ENCODE measurements at regions not wholly inside any gene's neighbourhood (a gene's known extent, or its start where the extent isn't known, plus 50 kb on each side); places are given as distances from the start of the nearest gene placed in this dataset.

GRCh38 chr11:110890995-110891394 is 178.8 kb upstream of the ARHGAP20 start:
- Histone ChIP-seq H3K27ac (ENCODE audit: low read length) (no peak overlapping the region), H3K4me1 (ENCODE audit: control insufficient read depth, insufficient read depth, low read length) (no peaks in the 10 kb centered on the region), H3K9me3 (ENCODE audit: control insufficient read depth, low read depth, low read length) (no peaks in the 10 kb centered on the region), H3K4me3 (ENCODE audit: low read length) (no peak overlapping the region), H3K27me3 (ENCODE audit: control insufficient read depth, insufficient read depth, low read length) (no peaks in the 10 kb centered on the region), H3K36me3 (ENCODE audit: control insufficient read depth, insufficient read depth, low read length) (no peaks in the 10 kb centered on the region)
- DNase-seq, result peak in 1 of 2 donors; percentile 12

- no peaks in the 10 kb centered on the region for H3K9me3 ChIP-seq (ENCODE audit: control insufficient read depth, low read depth, low read length)
- no peak overlapping the region for H3K27ac ChIP-seq (ENCODE audit: low read length)
- no peak for DNase-seq
- WGBS (ENCODE audit: insufficient coverage, low lambda C conversion rate), result no CpG with 5 or more reads among the region's 3 CpGs
- no peak overlapping the region for H3K4me3 ChIP-seq (ENCODE audit: low read length)
- no peaks in the 10 kb centered on the region for H3K4me1 ChIP-seq (ENCODE audit: control insufficient read depth, insufficient read depth, low read length)
- no peaks in the 10 kb centered on the region for H3K36me3 ChIP-seq (ENCODE audit: control insufficient read depth, insufficient read depth, low read length)
- no peaks in the 10 kb centered on the region for H3K27me3 ChIP-seq (ENCODE audit: control insufficient read depth, insufficient read depth, low read length)
These were observed 174.2 kb upstream of the ARHGAP20 start for GRCh38 chr11:110886288-110886970.

GRCh38 chr11:110883256-110883655 is 171.0 kb upstream of the ARHGAP20 start:
- Histone ChIP-seq H3K27me3 (ENCODE audit: control insufficient read depth, insufficient read depth, low read length) (no peaks in the 10 kb centered on the region), H3K4me1 (ENCODE audit: control insufficient read depth, insufficient read depth, low read length) (no peaks in the 10 kb centered on the region), H3K9me3 (ENCODE audit: control insufficient read depth, low read depth, low read length) (no peaks in the 10 kb centered on the region), H3K36me3 (ENCODE audit: control insufficient read depth, insufficient read depth, low read length) (no peaks in the 10 kb centered on the region), H3K4me3 (ENCODE audit: low read length) (no peak overlapping the region), H3K27ac (ENCODE audit: low read length) (no peak overlapping the region)
- WGBS (ENCODE audit: insufficient coverage, low lambda C conversion rate), result no CpG with 5 or more reads among the region's 3 CpGs
- peak in 1 of 2 donors; percentile 14 for DNase-seq

- WGBS (ENCODE audit: insufficient coverage, low lambda C conversion rate), result 67% methylated on average over 1 of the region's 1 CpG
- Histone ChIP-seq H3K27ac (ENCODE audit: low read length) (no peak overlapping the region), H3K4me3 (ENCODE audit: low read length) (no peak overlapping the region), H3K36me3 (ENCODE audit: control insufficient read depth, insufficient read depth, low read length) (no peaks in the 10 kb centered on the region), H3K9me3 (ENCODE audit: control insufficient read depth, low read depth, low read length) (no peaks in the 10 kb centered on the region), H3K4me1 (ENCODE audit: control insufficient read depth, insufficient read depth, low read length) (no peaks in the 10 kb centered on the region), H3K27me3 (ENCODE audit: control insufficient read depth, insufficient read depth, low read length) (no peaks in the 10 kb centered on the region)
- no peak for DNase-seq
These were observed 166.3 kb upstream of the ARHGAP20 start for GRCh38 chr11:110878513-110878912.

- Histone ChIP-seq H3K4me3 (ENCODE audit: low read length) (no peak overlapping the region), H3K27ac (ENCODE audit: low read length) (no peak overlapping the region), H3K27me3 (ENCODE audit: control insufficient read depth, insufficient read depth, low read length) (no peaks in the 10 kb centered on the region), H3K36me3 (ENCODE audit: control insufficient read depth, insufficient read depth, low read length) (no peaks in the 10 kb centered on the region), H3K4me1 (ENCODE audit: control insufficient read depth, insufficient read depth, low read length) (no peaks in the 10 kb centered on the region), H3K9me3 (ENCODE audit: control insufficient read depth, low read depth, low read length) (no peaks in the 10 kb centered on the region)
- no peak for DNase-seq
- 100% methylated on average over 1 of the region's 5 CpGs for WGBS (ENCODE audit: insufficient coverage, low lambda C conversion rate)
These were observed 162.3 kb upstream of the ARHGAP20 start for GRCh38 chr11:110874437-110875030.

- Histone ChIP-seq H3K36me3 (ENCODE audit: control insufficient read depth, insufficient read depth, low read length) (no peaks in the 10 kb centered on the region), H3K4me1 (ENCODE audit: control insufficient read depth, insufficient read depth, low read length) (no peaks in the 10 kb centered on the region), H3K4me3 (ENCODE audit: low read length) (no peak overlapping the region), H3K27me3 (ENCODE audit: control insufficient read depth, insufficient read depth, low read length) (no peaks in the 10 kb centered on the region), H3K9me3 (ENCODE audit: control insufficient read depth, low read depth, low read length) (no peaks in the 10 kb centered on the region), H3K27ac (ENCODE audit: low read length) (no peak overlapping the region)
- DNase-seq, result no peak
- WGBS (ENCODE audit: insufficient coverage, low lambda C conversion rate), result no CpG with 5 or more reads among the region's 1 CpG
These were observed 161.7 kb upstream of the ARHGAP20 start for GRCh38 chr11:110873975-110874374.

- no peaks in the 10 kb centered on the region for H3K27me3 ChIP-seq (ENCODE audit: control insufficient read depth, insufficient read depth, low read length)
- H3K27ac ChIP-seq (ENCODE audit: low read length), result no peak overlapping the region
- DNase-seq, result no peak
- 100% methylated on average over 1 of the region's 5 CpGs for WGBS (ENCODE audit: insufficient coverage, low lambda C conversion rate)
- H3K36me3 ChIP-seq (ENCODE audit: control insufficient read depth, insufficient read depth, low read length), result no peaks in the 10 kb centered on the region
- no peak overlapping the region for H3K4me3 ChIP-seq (ENCODE audit: low read length)
- H3K9me3 ChIP-seq (ENCODE audit: control insufficient read depth, low read depth, low read length), result no peaks in the 10 kb centered on the region
- no peaks in the 10 kb centered on the region for H3K4me1 ChIP-seq (ENCODE audit: control insufficient read depth, insufficient read depth, low read length)
These were observed 158.7 kb upstream of the ARHGAP20 start for GRCh38 chr11:110870816-110871522.

- no peak overlapping the region for H3K4me3 ChIP-seq (ENCODE audit: low read length)
- no peaks in the 10 kb centered on the region for H3K27me3 ChIP-seq (ENCODE audit: control insufficient read depth, insufficient read depth, low read length)
- H3K9me3 ChIP-seq (ENCODE audit: control insufficient read depth, low read depth, low read length), result no peaks in the 10 kb centered on the region
- H3K36me3 ChIP-seq (ENCODE audit: control insufficient read depth, insufficient read depth, low read length), result no peaks in the 10 kb centered on the region
- H3K27ac ChIP-seq (ENCODE audit: low read length), result no peak overlapping the region
- DNase-seq, result no peak
- no peaks in the 10 kb centered on the region for H3K4me1 ChIP-seq (ENCODE audit: control insufficient read depth, insufficient read depth, low read length)
- WGBS (ENCODE audit: insufficient coverage, low lambda C conversion rate), result 100% methylated on average over 1 of the region's 4 CpGs
These were observed 155.7 kb upstream of the ARHGAP20 start for GRCh38 chr11:110867951-110868350.

GRCh38 chr11:110866081-110866480 is 153.8 kb upstream of the ARHGAP20 start:
- DNase-seq, result no peak
- no peaks in the 10 kb centered on the region for H3K27me3 ChIP-seq (ENCODE audit: control insufficient read depth, insufficient read depth, low read length)
- WGBS (ENCODE audit: insufficient coverage, low lambda C conversion rate), result no CpG with 5 or more reads among the region's 4 CpGs
- no peaks in the 10 kb centered on the region for H3K36me3 ChIP-seq (ENCODE audit: control insufficient read depth, insufficient read depth, low read length)
- H3K4me1 ChIP-seq (ENCODE audit: control insufficient read depth, insufficient read depth, low read length), result no peaks in the 10 kb centered on the region
- no peaks in the 10 kb centered on the region for H3K9me3 ChIP-seq (ENCODE audit: control insufficient read depth, low read depth, low read length)
- no peak overlapping the region for H3K4me3 ChIP-seq (ENCODE audit: low read length)
- H3K27ac ChIP-seq (ENCODE audit: low read length), result no peak overlapping the region

- H3K36me3 ChIP-seq (ENCODE audit: control insufficient read depth, insufficient read depth, low read length), result no peaks in the 10 kb centered on the region
- H3K27me3 ChIP-seq (ENCODE audit: control insufficient read depth, insufficient read depth, low read length), result no peaks in the 10 kb centered on the region
- no peak overlapping the region for H3K4me3 ChIP-seq (ENCODE audit: low read length)
- peaks cover 25% of the 10 kb centered on the region for H3K4me1 ChIP-seq (ENCODE audit: control insufficient read depth, insufficient read depth, low read length)
- WGBS (ENCODE audit: insufficient coverage, low lambda C conversion rate), result no CpG with 5 or more reads among the region's 2 CpGs
- H3K9me3 ChIP-seq (ENCODE audit: control insufficient read depth, low read depth, low read length), result no peaks in the 10 kb centered on the region
- no peak overlapping the region for H3K27ac ChIP-seq (ENCODE audit: low read length)
- no peak for DNase-seq
These were observed 150.2 kb upstream of the ARHGAP20 start for GRCh38 chr11:110862407-110862806.

All from large intestine (tissue), 3 donors.